OCI-LY1 (cell line): ENCODE measurements at regions not wholly inside any gene's neighbourhood (a gene's known extent, or its start where the extent isn't known, plus 50 kb on each side); places are given as distances from the start of the nearest gene placed in this dataset.

Experiments used
- H2AFZ ChIP-seq: fragments of 200-600 bp; sonication (generic), shearing (Covaris generic); 2 replicates; pipeline ENCODE4 v1.6.0; 2014; ENCODE audit warnings: antibody characterized with exemption, mild to moderate bottlenecking, low read length
- H3F3A ChIP-seq: fragments of 200-600 bp; sonication (generic), shearing (Covaris generic); 2 replicates; pipeline ENCODE4 v1.6.0; 2014; ENCODE audit warnings: mild to moderate bottlenecking, antibody characterized with exemption, low read length, moderate library complexity; ENCODE audit not compliant: insufficient read depth
- H3K27ac ChIP-seq: fragments of 200-600 bp; sonication (generic); 2 replicates; pipeline ENCODE4 v1.5.1; 2014; ENCODE audit warnings: low read length, mixed run types, mild to moderate bottlenecking, low read depth; ENCODE audit not compliant: poor library complexity, severe bottlenecking
- H3K27me3 ChIP-seq: fragments of 200-600 bp; sonication (generic); 2 replicates; pipeline ENCODE4 v1.6.0; 2014; ENCODE audit warnings: antibody characterized with exemption, mild to moderate bottlenecking, low read length, moderate library complexity; ENCODE audit not compliant: insufficient read depth
- H3K36me3 ChIP-seq: fragments of 200-600 bp; sonication (generic); 2 replicates; pipeline ENCODE4 v1.6.1; 2014; ENCODE audit warnings: mild to moderate bottlenecking, antibody characterized with exemption, low read length, moderate library complexity, mixed read lengths; ENCODE audit not compliant: insufficient read depth
- H3K4me1 ChIP-seq: fragments of 200-600 bp; sonication (generic); 2 replicates; pipeline ENCODE4 v1.5.1; 2014; ENCODE audit warnings: mild to moderate bottlenecking, low read length, moderate library complexity; ENCODE audit not compliant: insufficient read depth, severe bottlenecking
- H3K4me2 ChIP-seq: fragments of 200-600 bp; sonication (generic), shearing (Covaris generic); 2 replicates; pipeline ENCODE4 v1.6.1; 2014; ENCODE audit warnings: low read length
- H3K4me3 ChIP-seq: fragments of 200-600 bp; sonication (generic); 2 replicates; pipeline ENCODE4 v1.5.1; 2014; ENCODE audit warnings: low read length, low read depth, mild to moderate bottlenecking, mixed read lengths; ENCODE audit not compliant: poor library complexity, severe bottlenecking
- H3K79me2 ChIP-seq: fragments of 200-600 bp; shearing (Covaris generic); 2 replicates; pipeline ENCODE4 v1.6.1; 2016; ENCODE audit warnings: mixed run types, low read length, mixed read lengths; ENCODE audit not compliant: insufficient read depth
- H3K9ac ChIP-seq: fragments of 200-600 bp; sonication (generic), shearing (Covaris generic); 2 replicates; pipeline ENCODE4 v1.6.1; 2014; ENCODE audit warnings: mild to moderate bottlenecking, low read length, mixed read lengths
- H3K9me2 ChIP-seq: fragments of 200-600 bp; sonication (generic), shearing (Covaris generic); 2 replicates; pipeline ENCODE4 v1.6.1; 2014; ENCODE audit warnings: low read depth, mild to moderate bottlenecking, low read length, mixed read lengths
- H3K9me3 ChIP-seq: fragments of 200-600 bp; shearing (Covaris generic); 2 replicates; pipeline ENCODE4 v1.6.1; 2014; ENCODE audit warnings: low read length, mixed read lengths
- H4K20me1 ChIP-seq: fragments of 200-600 bp; sonication (generic), shearing (Covaris generic); 2 replicates; pipeline ENCODE4 v1.6.0; 2016; ENCODE audit warnings: mild to moderate bottlenecking, low read length; ENCODE audit not compliant: insufficient read depth
- EZH2 ChIP-seq: fragments of 200-600 bp; sonication (generic), shearing (Covaris generic); IDR thresholded peaks from 2 replicates; pipeline ENCODE4 v1.8.0; 2017; ENCODE audit warnings: borderline replicate concordance, mixed run types, mild to moderate bottlenecking, antibody characterized with exemption, low read length, moderate library complexity, mixed read lengths
- TF ChIP-seq, protein P1 (sequence below): fragments of 200-600 bp; sonication (generic), shearing (Covaris generic); IDR thresholded peaks from 2 replicates; pipeline ENCODE4 v1.5.1; 2017; ENCODE audit warnings: mild to moderate bottlenecking, antibody characterized with exemption, low read length, moderate library complexity, mixed read lengths

DNA sequence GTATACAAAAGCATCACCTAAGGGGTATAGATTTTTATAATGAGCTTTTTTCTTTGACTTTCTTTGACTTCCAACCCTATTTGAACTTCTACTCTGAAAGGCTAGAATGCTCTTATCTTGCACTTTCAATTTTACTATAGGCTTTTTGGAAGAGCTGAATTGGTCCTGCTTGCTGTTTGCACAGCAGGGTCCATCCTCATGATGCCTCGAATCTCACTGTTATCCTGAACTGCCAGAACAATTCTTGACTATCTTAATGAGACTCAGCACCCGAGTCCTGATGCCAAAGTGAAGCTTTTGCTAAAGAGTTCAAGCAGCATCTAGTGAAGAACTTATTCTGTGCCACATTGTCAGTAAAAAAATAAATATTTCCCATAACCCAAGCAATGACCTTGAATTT, 488.3 kb upstream of the ANO5 start:
- H3K36me3 ChIP-seq = no peaks in the 10 kb centered on the region
- no peaks in the 10 kb centered on the region for H3K79me2 ChIP-seq
- H3K9me3 ChIP-seq = no peaks in the 10 kb centered on the region
- H3K27ac ChIP-seq = no peak overlapping the region
- H3K9me2 ChIP-seq = no peaks in the 10 kb centered on the region
- H3K4me2 ChIP-seq = no peak overlapping the region
- H3K4me3 ChIP-seq = no peak overlapping the region
- H3F3A ChIP-seq = no peaks in the 10 kb centered on the region
- no peaks in the 10 kb centered on the region for H4K20me1 ChIP-seq
- H3K9ac ChIP-seq = no peak overlapping the region
- TF ChIP-seq, protein P1, sequence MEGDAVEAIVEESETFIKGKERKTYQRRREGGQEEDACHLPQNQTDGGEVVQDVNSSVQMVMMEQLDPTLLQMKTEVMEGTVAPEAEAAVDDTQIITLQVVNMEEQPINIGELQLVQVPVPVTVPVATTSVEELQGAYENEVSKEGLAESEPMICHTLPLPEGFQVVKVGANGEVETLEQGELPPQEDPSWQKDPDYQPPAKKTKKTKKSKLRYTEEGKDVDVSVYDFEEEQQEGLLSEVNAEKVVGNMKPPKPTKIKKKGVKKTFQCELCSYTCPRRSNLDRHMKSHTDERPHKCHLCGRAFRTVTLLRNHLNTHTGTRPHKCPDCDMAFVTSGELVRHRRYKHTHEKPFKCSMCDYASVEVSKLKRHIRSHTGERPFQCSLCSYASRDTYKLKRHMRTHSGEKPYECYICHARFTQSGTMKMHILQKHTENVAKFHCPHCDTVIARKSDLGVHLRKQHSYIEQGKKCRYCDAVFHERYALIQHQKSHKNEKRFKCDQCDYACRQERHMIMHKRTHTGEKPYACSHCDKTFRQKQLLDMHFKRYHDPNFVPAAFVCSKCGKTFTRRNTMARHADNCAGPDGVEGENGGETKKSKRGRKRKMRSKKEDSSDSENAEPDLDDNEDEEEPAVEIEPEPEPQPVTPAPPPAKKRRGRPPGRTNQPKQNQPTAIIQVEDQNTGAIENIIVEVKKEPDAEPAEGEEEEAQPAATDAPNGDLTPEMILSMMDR = no peak
- H3K27me3 ChIP-seq = no peaks in the 10 kb centered on the region
- no peaks in the 10 kb centered on the region for H3K4me1 ChIP-seq
- H2AFZ ChIP-seq = no peak overlapping the region

DNA sequence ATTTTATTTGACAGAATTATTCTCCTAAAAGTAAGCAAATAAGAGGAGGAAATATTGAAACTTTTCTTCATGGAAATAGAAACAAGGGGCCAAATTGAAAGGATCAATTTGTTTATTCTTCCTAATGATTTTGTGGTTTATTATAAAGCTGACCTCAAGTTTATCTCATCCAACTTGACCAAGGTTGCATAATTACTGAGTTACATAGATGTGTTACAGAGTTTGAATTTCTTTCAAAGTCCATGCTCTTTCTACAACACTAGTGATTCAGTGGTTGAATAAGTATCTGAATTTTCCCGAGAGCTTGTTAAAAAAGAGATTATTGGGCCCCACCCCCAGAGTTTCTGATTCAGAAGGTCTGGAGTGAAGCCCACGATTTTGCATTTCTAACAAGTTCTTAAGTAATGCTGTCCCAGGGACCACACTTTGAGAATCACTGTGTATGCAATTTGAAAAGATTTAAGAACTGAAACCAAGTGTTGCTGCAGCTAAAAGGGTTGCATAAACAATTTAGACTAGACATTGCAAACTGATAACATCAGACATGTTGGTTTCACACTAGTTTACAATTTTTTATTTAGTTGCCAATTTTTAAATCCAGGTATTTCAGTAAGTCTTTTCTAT, 485.7 kb upstream of the ANO5 start:
- no peak overlapping the region for H3K27ac ChIP-seq
- no peaks in the 10 kb centered on the region for H3K36me3 ChIP-seq
- no peaks in the 10 kb centered on the region for H3K4me1 ChIP-seq
- no peaks in the 10 kb centered on the region for H4K20me1 ChIP-seq
- H3K9me3 ChIP-seq = no peaks in the 10 kb centered on the region
- H3K4me3 ChIP-seq = no peak overlapping the region
- no peak overlapping the region for H2AFZ ChIP-seq
- H3K9me2 ChIP-seq = no peaks in the 10 kb centered on the region
- no peak overlapping the region for H3K4me2 ChIP-seq
- no peaks in the 10 kb centered on the region for H3K27me3 ChIP-seq
- H3K79me2 ChIP-seq = no peaks in the 10 kb centered on the region
- TF ChIP-seq, protein P1 = no peak
- TF ChIP-seq EZH2 = no peak
- H3K9ac ChIP-seq = no peak overlapping the region
- H3F3A ChIP-seq = no peaks in the 10 kb centered on the region

DNA sequence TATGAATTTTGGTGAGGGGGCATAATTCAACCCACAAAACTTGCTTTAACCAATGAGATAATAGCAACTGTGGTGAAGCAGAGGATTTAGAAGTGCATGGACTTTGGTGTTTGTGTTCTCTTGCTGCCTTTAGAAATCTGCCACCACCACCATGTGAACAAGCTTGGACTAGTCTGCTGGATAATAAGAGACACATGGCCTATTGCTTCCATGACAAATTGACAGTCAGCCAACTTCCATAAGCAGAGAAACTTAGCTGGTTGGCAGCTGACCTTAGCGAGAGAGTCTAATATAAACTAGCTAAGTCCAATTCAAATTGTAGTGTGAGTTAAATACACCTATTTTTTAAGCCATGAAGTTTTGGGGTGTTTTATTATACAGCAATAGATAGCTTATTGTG, 482.1 kb upstream of the ANO5 start:
- Histone ChIP-seq H3K4me3 (no peak overlapping the region), H3K36me3 (no peaks in the 10 kb centered on the region), H3K4me2 (no peak overlapping the region), H3F3A (no peaks in the 10 kb centered on the region), H3K79me2 (no peaks in the 10 kb centered on the region), H3K27me3 (no peaks in the 10 kb centered on the region), H3K9ac (no peak overlapping the region), H3K9me2 (no peaks in the 10 kb centered on the region), H3K27ac (no peak overlapping the region), H2AFZ (no peak overlapping the region), H3K4me1 (no peaks in the 10 kb centered on the region), H3K9me3 (no peaks in the 10 kb centered on the region), H4K20me1 (no peaks in the 10 kb centered on the region)
- TF ChIP-seq, protein P1 = no peak
- TF ChIP-seq EZH2 = no peak
